Activated CD8-positive, alpha-beta memory T cell treated with anti-CD3 and anti-CD28 coated beads for 1 hour (primary cell): ENCODE measurements at regions not wholly inside any gene's neighbourhood (a gene's known extent, or its start where the extent isn't known, plus 50 kb on each side); places are given as distances from the start of the nearest gene placed in this dataset.
"Not testable (repeated sequence)": the region's sequence is repeated elsewhere in the genome, so short reads cannot be mapped to it uniquely, and the experiment has no call there.

Experiments
- DNase-seq, 2 donors: peaks; one replicate each; pipeline ENCODE4 v3.0.0-alpha.2; 2020; ENCODE audit warnings: low read depth in 1 of 2; ENCODE audit errors: extremely low read depth in 1 of 2

GRCh38 chr3:170670504-170670903, 84.6 kb upstream of the SLC7A14 start:
- no peak for DNase-seq

- not testable (repeated sequence) for DNase-seq
These were observed 77.1 kb upstream of the SLC7A14 start for GRCh38 chr3:170662986-170663385.

- no peak for DNase-seq
These were observed 74.3 kb upstream of the SLC7A14 start for GRCh38 chr3:170660139-170660538.

- no peak for DNase-seq
These were observed 71.4 kb upstream of the SLC7A14 start for GRCh38 chr3:170657312-170657711.

- no peak for DNase-seq
These were observed 70.4 kb upstream of the SLC7A14 start for GRCh38 chr3:170656284-170656683.

- DNase-seq = no peak
These were observed 67.9 kb upstream of the SLC7A14 start for GRCh38 chr3:170653801-170654200.

- no peak for DNase-seq
These were observed 65.5 kb upstream of the SLC7A14 start for GRCh38 chr3:170651260-170651845.

- not testable (repeated sequence) for DNase-seq
These were observed 64.7 kb upstream of the SLC7A14 start for GRCh38 chr3:170650557-170650956.

- no peak for DNase-seq
These were observed 58.8 kb upstream of the SLC7A14 start for GRCh38 chr3:170644711-170645110.

- DNase-seq = no peak
These were observed 58.0 kb upstream of the SLC7A14 start for GRCh38 chr3:170643831-170644230.

GRCh38 chr3:170642882-170643601, 57.2 kb upstream of the SLC7A14 start:
- no peak for DNase-seq

GRCh38 chr3:170641510-170642236, 55.8 kb upstream of the SLC7A14 start:
- no peak for DNase-seq

- no peak for DNase-seq
These were observed 54.9 kb upstream of the SLC7A14 start for GRCh38 chr3:170640737-170641171.

- DNase-seq = no peak
These were observed 53.1 kb upstream of the SLC7A14 start for GRCh38 chr3:170638988-170639387.

GRCh38 chr3:170637306-170637705, 51.4 kb upstream of the SLC7A14 start:
- DNase-seq = no peak

GRCh38 chr3:170636400-170636973, 50.6 kb upstream of the SLC7A14 start:
- DNase-seq = no peak
